GM21528 (cell line): ENCODE measurements at regions not wholly inside any gene's neighbourhood (a gene's known extent, or its start where the extent isn't known, plus 50 kb on each side); places are given as distances from the start of the nearest gene placed in this dataset.
A peak's percentile ranks its signal among the peaks of the same experiment; 100 is the strongest.
"Not testable (repeated sequence)": the region's sequence is repeated elsewhere in the genome, so short reads cannot be mapped to it uniquely, and the experiment has no call there.

Experiments used
- ATAC-seq: cut with Tn5 transposase; IDR thresholded peaks from one replicate; pipeline ENCODE4 v1.9.1; 2021; ENCODE audit warnings: mild to moderate bottlenecking, moderate library complexity; ENCODE audit not compliant: unreplicated experiment, low FRiP score

- no peak for ATAC-seq
Measured at GRCh38 chr14:71541973-71542690, 390.1 kb upstream of the RGS6 start.

- no peak for ATAC-seq
Measured at GRCh38 chr14:71549421-71550050, 382.7 kb upstream of the RGS6 start.

DNA sequence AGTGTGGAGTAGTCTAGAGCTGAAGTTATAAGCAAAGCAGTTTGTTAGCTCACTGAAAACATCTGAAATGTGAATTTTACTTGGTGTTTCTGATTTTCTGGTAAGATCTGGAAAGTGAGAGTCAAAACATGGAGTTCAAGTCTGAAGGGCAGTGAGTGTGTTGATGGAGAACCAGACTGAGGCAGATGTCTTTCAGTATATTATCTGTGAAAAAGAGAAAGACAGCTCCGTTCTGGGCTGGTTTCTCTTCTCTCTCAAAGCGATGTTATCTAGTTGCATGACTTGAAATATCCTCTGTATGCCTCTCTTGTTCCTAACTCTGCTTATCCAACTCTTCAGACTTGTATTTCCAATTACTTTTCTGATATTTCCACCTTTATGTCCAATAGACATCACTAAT, 381.9 kb upstream of the RGS6 start:
- ATAC-seq: no peak

GRCh38 chr14:71551291-71551950, 380.8 kb upstream of the RGS6 start:
- ATAC-seq: no peak

GRCh38 chr14:71552809-71553208, 379.4 kb upstream of the RGS6 start:
- ATAC-seq: no peak

DNA sequence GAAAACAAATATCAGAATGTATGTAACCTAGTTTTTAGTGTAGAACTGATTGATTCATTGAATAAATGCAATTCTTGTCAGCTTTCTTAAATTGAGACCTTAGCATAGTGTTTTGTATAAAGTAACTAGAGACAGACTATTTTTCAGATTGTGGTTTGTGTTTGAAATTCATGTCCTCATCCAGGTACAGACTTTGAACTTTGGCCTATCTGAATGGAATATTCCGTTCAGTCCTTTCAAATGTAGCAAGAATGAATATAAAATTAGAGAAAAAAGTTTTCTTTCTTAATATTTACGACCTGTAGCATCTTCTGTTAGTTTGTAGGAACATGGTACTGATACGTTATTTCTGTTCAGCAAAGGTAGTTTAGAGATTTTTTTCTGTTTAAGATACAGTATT, 378.4 kb upstream of the RGS6 start:
- ATAC-seq: no peak

DNA sequence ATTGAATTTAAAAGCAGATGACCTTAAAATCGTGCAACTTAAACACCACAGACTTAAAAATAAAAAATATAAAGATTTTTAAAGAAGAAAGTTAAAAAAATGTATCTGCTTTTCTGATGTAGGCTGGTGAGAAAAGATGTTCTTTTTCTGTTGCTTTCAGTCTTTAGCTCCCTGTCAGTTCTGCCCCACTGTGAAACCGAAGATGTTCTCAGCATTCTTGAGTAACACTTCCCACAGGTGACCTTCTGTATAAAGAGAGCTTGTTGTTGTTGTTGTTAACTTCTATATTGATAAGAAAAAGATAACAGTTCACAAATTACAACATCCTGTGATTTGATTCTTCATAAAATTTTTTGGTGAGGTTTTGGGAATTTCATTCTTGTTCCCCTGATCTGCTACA, 377.9 kb upstream of the RGS6 start:
- no peak for ATAC-seq

- peak; percentile 44 for ATAC-seq
Measured at GRCh38 chr14:71554959-71555612, 377.1 kb upstream of the RGS6 start.

- ATAC-seq: peak; percentile 84
Measured at GRCh38 chr14:71555654-71556559, 376.3 kb upstream of the RGS6 start.

- no peak for ATAC-seq
Measured at GRCh38 chr14:71556730-71557129, 375.5 kb upstream of the RGS6 start.

GRCh38 chr14:71557351-71557750, 374.9 kb upstream of the RGS6 start:
- no peak for ATAC-seq

- not testable (repeated sequence) for ATAC-seq
Measured at GRCh38 chr14:71558943-71559342, 373.3 kb upstream of the RGS6 start.

DNA sequence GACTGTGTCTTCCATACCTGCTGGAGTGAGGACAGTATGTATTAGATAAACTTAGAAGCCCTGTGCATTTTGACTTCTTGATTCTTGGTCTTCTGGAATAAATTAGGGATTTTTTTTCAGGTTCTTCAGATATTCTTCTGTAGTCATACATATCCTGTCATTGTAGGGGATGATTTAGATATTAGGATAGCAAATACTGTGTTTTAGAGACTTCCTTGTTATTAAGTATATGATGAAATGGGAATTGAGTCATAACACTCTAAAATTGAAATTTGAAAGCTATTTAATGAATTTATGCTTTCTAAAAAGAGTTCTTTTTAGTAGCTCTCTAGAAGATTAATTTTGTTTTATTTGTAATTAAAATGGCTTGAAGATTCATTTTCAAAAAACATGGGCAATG, 371.5 kb upstream of the RGS6 start:
- ATAC-seq: no peak

- no peak for ATAC-seq
Measured at GRCh38 chr14:71563492-71564153, 368.6 kb upstream of the RGS6 start.

- no peak for ATAC-seq
Measured at GRCh38 chr14:71566276-71566675, 366.0 kb upstream of the RGS6 start.

DNA sequence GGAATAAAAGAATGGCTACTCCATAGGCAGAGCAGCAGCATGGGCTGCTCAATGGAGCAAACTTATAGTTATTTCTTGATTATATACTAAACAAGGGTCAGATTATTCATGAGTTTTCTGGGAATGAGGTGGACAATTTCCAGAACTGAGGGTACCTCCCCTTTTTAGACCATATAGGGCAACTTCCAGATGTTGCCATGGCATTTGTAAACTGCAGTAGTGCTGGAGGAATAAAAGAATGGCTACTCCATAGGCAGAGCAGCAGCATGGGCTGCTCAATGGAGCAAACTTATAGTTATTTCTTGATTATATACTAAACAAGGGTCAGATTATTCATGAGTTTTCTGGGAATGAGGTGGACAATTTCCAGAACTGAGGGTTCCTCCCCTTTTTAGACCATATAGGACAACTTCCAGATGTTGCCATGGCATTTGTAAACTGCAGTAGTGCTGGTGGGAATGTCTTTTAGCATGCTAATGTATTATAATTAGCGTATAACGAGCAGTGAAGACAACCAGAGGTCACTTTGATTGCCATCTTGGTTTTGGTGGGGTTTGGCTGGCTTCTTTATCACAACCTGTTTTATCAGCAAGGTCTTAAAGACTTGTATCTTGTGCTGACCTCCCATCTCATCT, 364.6 kb upstream of the RGS6 start:
- not testable (repeated sequence) for ATAC-seq

DNA sequence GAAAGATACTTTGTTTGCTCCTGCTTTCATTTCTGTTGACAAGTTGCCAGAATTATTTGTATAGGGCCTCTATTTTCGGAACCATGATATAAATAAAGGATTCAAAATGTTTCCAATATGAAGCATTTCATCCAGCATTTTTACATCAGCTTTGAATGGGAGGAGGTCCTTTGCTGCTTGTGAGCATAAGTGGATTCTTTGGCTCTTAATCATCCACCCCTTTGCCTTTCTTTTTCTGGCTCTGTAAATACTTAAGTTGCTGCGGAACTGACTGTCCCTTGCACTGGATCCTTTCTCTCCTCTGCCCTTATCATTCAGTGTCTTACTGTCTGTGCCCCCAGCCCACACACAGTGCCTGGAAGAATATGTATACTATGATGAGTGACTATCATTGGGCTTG, 357.3 kb upstream of the RGS6 start:
- no peak for ATAC-seq

- no peak for ATAC-seq
Measured at GRCh38 chr14:71576472-71576871, 355.8 kb upstream of the RGS6 start.

GRCh38 chr14:71579331-71579730, 352.9 kb upstream of the RGS6 start:
- ATAC-seq: no peak
